Activated naive CD4-positive, alpha-beta T cell (primary cell): ENCODE measurements at regions not wholly inside any gene's neighbourhood (a gene's known extent, or its start where the extent isn't known, plus 50 kb on each side); places are given as distances from the start of the nearest gene placed in this dataset.

Experiments used
- DNase-seq, 4 experiments: peaks; one replicate each; lab custom pipeline; 2025; lab: John Stamatoyannopoulos, UW

- DNase-seq, result no peak
Measured at GRCh38 chr13:40480012-40480914, 186.2 kb downstream of the FOXO1 start.

GRCh38 chr13:40480915-40481516 lies 185.4 kb downstream of the FOXO1 start:
- no peak for DNase-seq

- no peak for DNase-seq
Measured at GRCh38 chr13:40483601-40484000, 182.8 kb downstream of the FOXO1 start.

GRCh38 chr13:40484101-40484800 lies 182.2 kb downstream of the FOXO1 start:
- DNase-seq, result no peak

- DNase-seq, result no peak
Measured at GRCh38 chr13:40484974-40485373, 181.5 kb downstream of the FOXO1 start.

- peak in 3 of 4 experiments; percentile 9 to 50 (median 38) for DNase-seq
Measured at GRCh38 chr13:40485611-40486517, 180.6 kb downstream of the FOXO1 start.

- no peak for DNase-seq
Measured at GRCh38 chr13:40486518-40487163, 179.8 kb downstream of the FOXO1 start.

- no peak for DNase-seq
Measured at GRCh38 chr13:40488869-40489391, 177.5 kb downstream of the FOXO1 start.

- peak in 2 of 4 experiments; percentile 19 to 38 for DNase-seq
Measured at GRCh38 chr13:40490086-40490758, 176.2 kb downstream of the FOXO1 start.

GRCh38 chr13:40492511-40492910 lies 173.9 kb downstream of the FOXO1 start:
- no peak for DNase-seq

GRCh38 chr13:40494513-40494912 lies 171.9 kb downstream of the FOXO1 start:
- DNase-seq, result no peak

GRCh38 chr13:40494946-40495620 lies 171.4 kb downstream of the FOXO1 start:
- DNase-seq, result no peak

- no peak for DNase-seq
Measured at GRCh38 chr13:40495621-40496001, 170.8 kb downstream of the FOXO1 start.

GRCh38 chr13:40496035-40496810 lies 170.2 kb downstream of the FOXO1 start:
- DNase-seq, result no peak

GRCh38 chr13:40498461-40498860 lies 168.0 kb downstream of the FOXO1 start:
- DNase-seq, result no peak

GRCh38 chr13:40502236-40502635 lies 164.2 kb downstream of the FOXO1 start:
- no peak for DNase-seq

GRCh38 chr13:40503011-40503410 lies 163.4 kb downstream of the FOXO1 start:
- DNase-seq, result no peak

GRCh38 chr13:40503966-40504591 lies 162.4 kb downstream of the FOXO1 start:
- no peak for DNase-seq

GRCh38 chr13:40504641-40505040 lies 161.8 kb downstream of the FOXO1 start:
- DNase-seq, result no peak
